ENCODE measurements at regions not wholly inside any gene's neighbourhood (a gene's known extent, or its start where the extent isn't known, plus 50 kb on each side); places are given as distances from the start of the nearest gene placed in this dataset.

DNA sequence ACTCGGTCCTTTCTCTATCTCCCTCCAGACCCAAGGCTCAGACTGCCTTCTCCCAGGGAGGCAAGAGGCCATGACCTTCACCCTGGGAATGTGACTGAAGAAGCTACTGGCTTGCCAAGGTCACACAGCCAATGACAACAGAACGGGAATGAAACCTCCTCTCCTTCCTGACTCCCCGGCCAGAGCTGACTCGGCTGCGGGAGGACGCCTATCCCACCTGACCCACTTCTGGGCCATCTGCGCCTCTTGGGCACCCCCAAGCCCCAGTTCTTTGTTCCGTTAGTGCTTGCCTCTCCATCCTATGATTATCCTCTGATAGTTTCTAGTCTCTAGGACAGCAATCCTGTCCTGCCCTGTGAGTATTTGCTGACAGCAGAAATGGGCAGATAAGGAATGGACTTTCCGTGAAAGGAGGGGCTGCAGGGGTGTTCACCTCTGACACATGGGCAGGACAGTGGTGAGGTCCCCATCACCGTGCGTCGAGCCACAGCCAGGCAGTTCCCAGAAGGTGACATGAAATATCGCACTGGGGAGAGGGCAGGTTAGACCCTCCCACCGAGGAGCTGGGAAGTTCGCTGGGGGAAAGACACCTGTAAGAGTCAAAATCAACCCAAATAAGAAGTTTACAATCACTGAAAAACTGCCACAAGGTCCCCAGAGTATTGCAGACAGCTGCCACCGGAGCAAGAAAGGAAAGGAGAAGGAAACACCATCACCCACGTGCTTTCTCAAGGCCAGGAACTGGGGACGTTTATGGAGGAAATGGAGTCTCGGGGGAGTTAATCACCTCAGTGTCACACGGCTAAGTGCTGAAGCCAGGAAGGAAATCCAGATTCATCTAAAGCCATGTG is 63.0 kb downstream of the INSIG1 start:
- DNase-seq, result no peak

DNA sequence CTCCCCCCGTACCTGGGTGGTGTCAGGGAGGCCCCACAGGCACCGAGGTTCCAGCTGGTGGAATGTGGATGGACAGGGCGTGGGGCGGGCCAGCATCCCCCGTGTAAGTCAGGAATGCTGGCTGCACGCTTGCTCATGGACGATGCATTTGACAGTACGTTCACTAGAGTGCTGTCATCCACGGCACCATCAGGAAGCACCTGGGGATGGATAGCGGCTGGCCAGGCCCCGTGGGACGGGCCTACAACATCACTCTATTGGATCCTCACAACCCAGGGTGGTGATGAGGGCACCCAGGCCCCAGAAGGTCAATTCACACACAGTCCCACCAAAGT is 63.6 kb downstream of the INSIG1 start:
- no peak for DNase-seq

DNA sequence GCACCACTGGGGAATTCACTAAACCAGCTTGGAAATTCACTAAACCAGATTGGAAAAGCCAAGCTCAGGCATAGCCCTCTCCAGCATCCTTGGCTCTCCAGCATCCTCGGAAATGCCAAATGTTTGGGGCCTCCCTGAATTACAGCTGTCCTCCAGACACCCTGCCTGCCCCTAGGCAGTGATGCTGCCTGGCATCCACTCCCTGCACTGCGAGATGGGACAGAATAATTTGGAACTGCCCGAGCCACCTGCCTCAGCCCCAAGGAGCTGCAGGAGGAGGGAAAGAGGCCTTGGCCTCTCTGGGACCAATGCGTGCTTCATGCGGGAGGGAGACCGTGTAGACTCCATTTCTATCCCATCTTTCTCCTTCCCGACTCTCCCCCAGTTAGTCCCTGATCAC is 64.3 kb downstream of the INSIG1 start:
- no peak for DNase-seq

DNA sequence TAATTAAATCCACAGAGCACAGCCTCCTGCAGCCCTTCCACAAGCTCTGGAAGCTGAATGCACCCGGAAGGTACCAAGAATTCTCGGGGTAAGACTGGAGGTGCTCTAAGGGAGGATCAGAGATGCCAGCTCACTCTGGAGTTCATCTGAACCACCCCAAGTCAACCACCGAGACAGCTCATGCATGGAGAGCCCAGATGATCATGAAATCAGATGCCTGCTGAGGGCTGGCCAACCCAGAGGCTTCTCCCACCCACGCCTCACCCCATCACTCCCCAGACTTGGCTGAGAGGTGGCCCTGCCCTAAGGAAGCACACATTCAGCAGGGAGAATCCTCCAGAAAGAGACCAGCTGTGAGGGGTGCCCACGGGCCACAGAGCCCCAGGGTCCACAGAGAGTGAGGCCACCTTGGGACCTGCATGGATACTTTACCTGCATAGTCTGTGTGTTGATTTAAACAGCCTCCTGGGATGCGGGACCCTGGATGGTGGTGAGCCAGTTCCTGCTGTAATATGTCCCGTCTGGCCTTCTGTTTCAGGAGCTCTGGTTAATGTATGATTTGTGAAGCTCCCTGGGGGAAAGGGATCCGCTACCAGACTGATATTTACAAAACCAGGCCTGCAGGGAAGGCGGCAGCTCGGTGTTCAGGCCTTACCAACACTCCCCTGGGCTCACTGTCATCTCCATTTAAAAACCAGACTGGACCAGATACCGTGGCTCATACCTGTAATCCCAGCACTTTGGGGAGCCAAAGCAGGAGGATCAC is 64.9 kb downstream of the INSIG1 start:
- DNase-seq, result no peak

DNA sequence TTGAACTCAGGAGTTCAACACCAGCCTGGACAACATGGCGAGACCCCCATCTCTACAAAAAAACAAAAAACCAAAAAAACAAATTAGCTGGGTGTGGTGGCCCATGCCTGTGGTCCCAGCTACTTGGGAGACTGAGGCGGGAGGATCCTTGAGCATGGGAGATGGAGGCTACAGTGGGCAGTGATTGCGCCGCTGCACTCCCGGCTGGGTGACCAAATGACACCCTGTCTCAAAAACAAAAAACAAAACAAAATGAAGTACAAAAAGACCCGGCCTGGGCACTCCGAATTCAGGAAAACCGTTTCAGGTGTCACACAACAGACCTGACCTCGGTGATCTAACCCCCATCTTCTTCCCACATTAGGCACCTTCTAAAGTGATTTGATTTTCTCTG is 65.5 kb downstream of the INSIG1 start:
- no peak for DNase-seq

DNA sequence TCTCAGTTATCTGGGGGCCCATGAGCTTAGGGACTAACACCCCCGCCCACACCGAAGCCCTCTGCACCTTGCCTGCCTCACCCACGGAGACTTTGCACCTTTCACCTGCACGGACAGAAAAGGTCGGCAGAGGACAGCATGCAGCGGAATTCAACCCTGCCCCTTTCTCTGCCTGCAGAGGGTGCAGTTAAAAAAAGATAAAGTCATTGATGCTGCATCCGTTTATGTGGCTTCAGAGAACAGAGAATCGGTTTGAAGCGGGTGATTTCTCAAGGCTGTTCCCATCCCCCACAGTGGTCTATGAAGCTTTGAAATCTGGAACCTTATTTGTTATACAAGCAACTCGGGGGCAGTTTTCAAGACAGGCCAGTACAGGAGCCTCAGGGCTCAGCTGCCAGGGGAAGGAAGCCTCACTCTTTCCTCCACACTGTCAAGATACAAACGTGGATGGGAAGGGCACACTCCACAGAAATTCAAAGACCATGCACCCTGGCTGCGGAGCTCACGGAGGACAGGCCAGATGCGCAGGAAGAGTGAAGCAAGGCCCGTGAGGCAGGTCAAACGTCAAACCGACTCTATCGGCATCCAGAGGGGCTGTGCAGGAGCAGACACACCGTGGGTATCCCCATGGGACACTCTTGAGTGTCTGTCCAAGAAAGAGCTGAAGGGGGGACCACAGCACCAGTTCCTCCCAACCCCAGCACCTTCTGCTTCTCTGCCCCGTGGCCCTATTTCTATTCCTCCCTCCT is 66.3 kb downstream of the INSIG1 start:
- no peak for DNase-seq

DNA sequence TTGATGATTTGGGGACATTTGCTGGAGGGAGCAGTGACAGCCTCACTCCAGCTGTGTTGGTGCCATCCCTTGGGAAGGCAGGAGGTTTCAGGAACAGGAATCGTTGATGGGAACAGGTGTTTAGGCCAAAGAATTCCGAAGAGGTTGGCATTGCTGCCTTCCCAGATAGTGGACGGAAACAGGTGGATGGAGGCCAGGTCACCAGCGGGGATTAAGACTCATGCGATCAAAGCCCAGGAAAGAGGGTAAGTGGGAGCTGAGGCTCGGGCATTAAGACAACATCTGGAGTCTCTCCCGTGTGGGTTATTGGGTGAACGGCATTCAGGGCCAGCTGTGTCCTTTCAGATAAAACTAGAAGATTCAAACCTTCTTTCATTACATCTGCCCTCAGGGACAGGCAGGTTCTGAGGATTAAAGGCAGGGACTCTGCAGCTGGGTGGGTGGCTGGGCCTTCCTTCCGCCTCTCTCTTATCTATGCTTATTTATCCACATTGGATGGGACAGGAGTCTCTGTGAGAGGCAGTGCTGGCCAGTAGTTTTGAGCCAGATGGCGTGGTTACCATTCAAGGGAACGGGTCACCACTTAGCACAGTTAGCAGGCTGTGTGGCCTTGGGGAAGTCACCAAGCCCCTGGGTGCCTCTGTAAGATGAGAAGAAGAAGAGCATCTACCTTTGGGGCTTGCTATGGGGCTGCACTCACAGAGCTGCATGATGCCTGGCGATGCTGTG is 67.6 kb downstream of the INSIG1 start:
- no peak for DNase-seq

DNA sequence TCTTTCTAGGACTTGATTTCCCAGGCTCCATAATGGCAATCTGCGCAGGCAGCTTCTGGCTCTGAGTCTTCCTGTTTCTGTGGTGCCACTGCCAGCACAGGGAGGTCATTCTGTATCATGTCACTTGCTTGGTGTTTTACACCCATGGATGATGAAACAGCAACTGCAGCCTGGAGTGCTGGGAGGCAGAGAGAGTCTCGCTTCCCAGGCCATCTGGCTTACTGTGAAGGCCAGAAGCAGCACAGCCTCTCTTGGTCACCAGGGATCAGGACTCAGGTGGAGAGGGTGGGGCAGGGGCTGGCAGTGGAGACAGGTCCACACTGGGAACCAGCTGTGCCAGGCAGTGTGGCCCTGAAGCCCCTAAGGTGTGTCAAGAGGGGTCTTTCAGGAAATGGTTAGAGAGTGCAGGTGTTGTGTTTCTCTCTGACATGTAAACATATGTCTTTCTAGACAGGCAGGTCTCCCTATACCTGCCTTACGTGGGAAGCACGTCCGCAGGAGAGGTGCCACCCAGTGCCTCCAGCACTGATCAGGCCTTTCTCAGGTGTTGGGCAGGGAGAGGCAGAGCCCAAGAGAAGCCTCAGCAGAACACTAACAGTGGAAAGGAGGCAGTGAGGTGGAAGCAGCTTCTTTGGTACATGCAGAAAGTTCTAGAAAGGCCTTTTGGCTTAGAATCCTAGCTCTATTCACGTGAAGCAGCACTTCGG is 71.4 kb downstream of the INSIG1 start:
- no peak for DNase-seq

DNA sequence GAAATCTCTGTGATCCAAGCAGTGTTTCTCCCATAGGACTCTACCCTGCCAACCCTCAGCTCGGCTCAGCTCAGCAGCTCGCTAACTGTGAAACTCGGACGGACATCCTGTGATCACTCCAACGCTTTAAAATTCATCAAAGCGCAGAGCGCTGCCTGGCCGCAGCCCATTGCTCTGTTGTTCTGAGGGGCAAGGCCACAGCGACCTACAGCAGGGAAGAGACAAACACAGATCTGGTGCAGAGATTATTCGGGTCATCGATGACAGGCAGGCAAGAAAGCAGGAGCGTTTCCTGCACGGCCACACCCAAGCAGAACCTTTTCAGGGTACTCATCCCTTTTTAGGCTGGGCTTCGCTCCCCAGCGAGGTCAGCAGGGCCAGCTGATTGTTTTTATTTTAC is 72.1 kb downstream of the INSIG1 start:
- DNase-seq, result no peak

DNA sequence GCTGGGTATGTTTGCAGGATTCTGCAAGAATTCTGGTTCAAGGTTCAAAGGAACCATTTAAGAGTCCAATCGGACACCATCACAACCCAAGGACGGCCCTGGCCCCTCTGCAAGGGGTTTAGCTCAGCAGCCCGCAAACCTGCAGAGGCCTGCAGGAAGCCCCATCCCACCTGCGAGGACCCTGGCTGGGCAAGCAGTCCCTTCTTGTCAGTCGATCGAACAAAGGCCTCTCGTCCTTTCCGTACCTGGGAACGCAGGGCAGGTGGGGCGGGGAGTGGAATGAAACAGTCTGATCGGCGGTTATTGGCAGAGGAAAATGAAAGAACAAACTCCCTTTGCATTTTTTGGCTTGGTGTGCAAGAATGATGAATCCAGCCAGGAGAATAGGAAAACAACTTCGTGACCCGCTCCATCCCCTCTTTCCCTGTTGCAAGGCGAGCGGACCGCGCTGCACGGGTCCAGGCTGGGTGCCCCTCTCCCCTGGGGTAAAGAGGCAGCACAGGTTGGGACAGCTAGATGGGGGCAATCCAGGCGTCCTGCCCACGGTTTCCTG is 73.7 kb downstream of the INSIG1 start:
- DNase-seq, result no peak

DNA sequence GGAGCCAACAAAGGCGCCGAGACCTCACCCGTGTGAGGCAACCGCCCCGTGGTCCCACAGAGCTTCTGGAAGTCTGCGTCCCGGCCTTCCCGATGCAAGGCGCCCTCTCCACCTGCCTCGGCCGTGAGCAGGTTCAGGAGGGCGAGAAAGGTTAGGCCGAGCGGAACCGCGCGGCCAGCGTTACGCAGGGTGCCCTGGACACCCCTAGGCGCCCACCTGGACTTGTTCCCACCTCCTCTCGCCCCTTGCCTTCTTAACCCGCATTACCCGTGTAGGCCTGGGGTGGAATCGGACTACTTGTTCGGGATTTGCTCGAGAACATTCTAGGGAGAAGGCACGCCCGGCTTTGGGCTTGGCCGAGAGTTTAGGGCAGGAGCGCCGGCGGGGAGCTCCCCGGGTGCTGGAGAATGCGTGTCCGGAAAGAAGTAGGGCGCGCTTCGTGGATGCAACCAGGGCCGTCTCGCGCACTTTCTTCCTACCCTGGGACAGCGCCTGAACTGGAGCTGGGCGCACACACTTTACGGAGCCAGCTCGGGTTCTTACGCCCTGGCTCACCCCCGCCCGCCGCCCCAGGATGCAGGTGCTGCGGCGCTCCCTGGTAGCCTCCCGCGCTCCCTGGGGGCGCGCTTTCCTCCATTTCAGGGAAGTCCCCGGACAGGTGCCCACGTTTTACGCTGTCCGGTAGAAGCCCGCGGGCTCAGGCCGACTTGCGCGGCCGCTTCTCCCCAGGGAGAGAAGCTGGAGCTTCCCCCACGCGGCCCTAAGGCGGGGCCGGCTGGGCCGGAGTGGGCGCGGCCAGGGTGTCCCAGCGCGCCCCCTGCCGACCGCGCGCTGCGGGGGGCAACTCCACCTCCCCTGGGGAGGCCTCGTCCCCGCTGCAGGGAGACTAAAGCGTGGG is 74.5 kb downstream of the INSIG1 start:
- no peak for DNase-seq

DNA sequence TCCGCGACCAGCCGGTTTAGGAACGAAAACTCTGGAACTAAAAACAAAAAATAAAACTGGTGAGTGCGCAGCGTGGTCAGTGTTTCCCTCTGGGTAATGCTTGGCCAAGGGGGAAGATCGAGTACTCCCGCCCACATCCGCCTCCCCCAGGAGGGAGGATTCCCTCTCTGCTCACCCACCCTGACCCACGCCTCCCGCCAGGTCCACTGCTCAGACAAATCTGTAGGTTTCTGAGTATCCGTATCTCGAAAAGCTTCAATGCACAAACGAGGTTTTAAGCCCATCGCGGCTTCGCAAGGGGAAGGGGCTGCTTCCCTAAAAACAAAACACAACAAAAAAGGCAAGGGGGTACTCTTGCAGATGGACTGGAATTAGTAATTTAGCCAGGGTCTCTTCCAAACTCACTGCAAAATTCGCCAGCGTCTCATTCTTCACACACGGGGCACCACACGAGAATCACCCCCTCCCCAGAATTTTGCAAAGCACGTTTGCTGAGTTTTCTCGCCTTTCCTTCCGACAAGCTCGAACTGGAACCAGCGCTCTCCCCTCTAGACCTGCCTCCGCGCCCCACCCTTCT is 75.2 kb downstream of the INSIG1 start:
- no peak for DNase-seq

DNA sequence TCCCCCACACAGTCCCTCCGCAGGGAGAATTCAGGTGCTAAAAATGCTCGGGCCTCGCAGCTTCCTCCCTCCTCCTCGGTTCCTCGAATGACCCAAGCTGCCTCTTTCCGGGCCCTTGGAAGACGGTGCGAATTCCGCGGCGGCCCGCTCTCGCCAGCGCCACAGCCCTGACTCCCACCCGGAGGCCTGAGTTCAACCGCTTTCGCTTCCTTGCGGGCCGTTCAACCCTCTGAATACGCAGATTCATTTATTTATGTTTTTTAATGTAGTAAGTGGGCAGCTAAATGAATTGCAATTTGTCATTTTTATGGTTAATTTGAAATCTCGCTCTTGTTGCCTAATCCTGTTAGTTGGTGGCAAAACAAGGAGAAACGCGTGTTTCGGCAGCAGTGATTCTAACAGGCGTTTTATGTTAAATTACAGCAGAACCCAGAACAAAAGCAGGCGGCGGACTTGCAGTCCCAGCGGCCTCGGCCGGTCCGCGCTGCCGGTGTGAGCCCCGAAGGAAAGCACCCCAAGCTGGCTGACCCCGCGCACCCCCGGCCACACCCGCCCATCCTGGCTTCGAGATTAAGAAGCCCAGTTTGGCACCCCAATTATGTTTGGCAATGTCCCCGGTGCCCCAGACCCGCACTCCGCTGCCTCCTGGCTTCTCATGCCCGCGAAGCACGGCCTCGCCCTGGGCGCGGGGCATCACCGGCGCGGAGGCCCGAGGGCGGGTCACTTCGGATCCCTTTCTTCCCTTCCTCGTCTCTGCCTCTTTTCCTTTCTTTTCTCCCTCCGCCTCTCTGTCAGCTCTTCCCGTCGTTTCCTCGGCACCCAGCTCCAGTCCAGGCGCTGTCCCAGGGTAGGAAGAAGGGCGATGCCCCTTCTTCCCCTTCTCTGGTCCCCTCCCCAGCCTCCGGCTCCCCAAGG is 75.9 kb downstream of the INSIG1 start:
- DNase-seq, result no peak

DNA sequence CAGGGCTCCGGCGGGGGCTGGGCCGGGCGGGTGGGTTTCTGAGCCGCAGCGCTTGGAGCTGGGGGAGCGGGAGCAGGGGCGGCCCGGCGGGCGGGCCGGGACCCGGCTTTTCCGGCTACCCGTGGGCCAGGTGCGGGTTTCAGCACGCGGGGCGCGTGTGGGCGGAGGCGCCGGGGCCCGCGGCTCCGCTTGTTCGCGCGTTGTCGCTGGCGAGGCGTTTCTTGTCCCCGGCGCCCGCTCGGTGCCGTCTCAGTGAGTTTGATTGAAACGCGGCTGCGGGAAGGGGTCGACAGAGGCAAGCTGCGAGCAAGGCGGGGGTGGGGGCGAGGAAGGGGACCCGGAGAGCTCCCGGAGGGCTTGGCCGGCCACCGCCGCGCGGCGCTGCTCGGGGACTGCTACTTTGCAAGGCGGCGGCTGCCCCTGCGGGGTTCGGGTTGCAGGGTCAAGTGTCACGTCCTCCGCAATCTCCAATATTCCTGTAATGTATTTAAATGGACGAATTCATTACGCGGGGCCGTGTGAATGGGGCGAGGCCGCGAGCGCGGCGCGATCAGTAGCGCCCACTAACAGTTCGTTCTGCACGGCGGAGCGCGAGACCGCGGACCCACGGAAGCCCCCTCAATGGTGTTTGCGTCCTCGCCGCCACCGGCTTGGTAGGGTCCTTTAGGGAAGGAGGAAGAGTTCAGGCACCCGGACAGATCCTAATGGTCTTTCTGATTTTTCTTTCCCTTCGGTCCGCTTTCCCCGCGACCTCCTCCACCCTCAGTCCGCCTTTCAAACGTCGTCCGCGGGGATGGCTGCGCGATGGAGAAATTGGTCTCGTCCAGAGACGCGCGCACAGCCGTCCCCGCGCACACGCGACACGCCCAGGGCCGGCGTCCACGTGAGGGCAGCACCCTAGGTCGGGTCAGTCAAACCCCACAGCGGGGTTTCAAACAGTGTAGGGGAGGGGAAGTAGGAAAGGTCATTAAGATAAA is 76.9 kb downstream of the INSIG1 start:
- no peak for DNase-seq

DNA sequence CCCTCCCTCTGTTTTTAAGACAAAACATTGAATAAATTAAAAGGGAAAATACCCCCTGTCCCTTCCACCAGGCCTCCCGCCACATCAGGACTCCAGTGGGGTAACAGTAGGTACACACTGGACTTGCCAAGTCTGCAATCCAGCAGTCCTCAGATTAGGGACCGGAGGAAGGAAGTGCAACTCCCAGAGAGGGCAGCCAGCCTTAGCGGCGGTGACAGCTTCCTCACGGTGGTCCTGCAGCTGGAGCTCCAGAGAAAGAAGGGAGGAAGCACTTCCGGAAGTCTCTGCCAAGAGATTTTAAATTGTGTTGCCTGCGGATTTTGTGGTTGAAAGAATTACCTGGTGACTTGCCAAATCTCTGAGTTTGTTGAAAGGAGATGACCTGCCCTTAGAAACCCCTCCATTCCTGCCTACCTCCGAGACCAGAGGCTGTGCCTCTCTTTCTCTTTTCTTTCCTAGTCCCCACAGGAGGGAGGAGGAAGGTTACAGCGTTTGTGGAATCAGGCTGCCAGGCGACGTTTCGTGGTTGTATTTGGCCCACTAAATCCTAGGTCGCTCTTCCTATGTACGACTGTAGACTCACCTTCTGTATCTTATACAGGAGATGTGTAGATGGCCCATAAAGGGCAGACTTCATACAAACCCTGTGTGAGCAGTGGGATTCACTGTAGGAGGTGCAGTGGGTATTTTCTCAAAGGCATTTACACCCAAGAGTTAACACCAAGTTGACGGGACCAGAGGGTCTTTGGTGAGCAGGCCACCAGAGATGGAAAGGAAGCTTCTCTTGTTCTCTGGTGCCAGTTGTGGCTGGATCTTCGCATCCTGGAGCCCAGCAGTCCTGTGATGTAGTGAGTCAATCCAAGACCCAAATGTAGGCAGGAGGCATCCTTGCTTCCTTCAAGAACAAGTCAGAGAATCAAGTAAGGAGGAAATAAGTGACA is 77.9 kb downstream of the INSIG1 start:
- no peak for DNase-seq
